Tibial nerve (tissue), 4 donors: ENCODE measurements at regions not wholly inside any gene's neighbourhood (a gene's known extent, or its start where the extent isn't known, plus 50 kb on each side); places are given as distances from the start of the nearest gene placed in this dataset.

ENCODE experiments used
- CTCF ChIP-seq, 5 experiments: fragments of 200-600 bp in 3 of 5; fragments of 450-650 bp in 2 of 5; sonication (generic) in 3 of 5; IDR thresholded peaks; one replicate each; pipeline ENCODE4 v1.5.1; 2016 to 2019; ENCODE audit warnings: antibody characterized with exemption in 5 of 5, mild to moderate bottlenecking in 3 of 5, moderate library complexity in 2 of 5
- EP300 ChIP-seq, 2 donors: sonication (generic); formaldehyde crosslinking; IDR thresholded peaks; one replicate each; pipeline ENCODE4 v1.6.1; 2017; ENCODE audit warnings: antibody characterized with exemption in 2 of 2, mild to moderate bottlenecking in 1 of 2
- POLR2A ChIP-seq, 2 donors: fragments of 450-650 bp; IDR thresholded peaks; one replicate each; pipeline ENCODE4 v1.6.1; 2017; ENCODE audit warnings: antibody characterized with exemption in 2 of 2, mild to moderate bottlenecking in 2 of 2, moderate library complexity in 2 of 2

DNA sequence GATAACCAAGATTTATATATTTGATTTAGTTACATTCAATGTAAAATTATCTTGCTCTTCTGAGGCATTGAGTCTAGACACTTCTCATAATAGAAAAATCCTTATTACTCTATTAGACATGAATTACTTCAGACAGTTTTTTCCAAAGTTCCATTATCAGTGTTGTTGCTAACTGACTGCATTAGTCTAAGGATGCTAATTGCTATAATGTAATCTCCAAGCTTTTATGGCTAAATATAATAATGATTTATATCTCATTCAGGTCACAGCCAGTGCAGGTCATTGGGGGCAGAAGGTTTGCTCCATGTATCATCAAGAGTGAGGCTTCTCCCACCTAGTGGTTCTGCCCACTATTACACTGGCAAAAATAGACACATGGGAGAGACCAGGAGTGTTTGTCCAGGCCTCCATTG is 377.2 kb upstream of the DDI1 start:
- TF ChIP-seq CTCF (IDR thresholded peaks at IDR 0.05) (peak in 1 of 5 experiments; percentile 5), POLR2A (IDR thresholded peaks at IDR 0.05) (no peak), EP300 (IDR thresholded peaks at IDR 0.05) (no peak)
